ENCODE measurements at regions not wholly inside any gene's neighbourhood (a gene's known extent, or its start where the extent isn't known, plus 50 kb on each side); places are given as distances from the start of the nearest gene placed in this dataset.
A peak's percentile ranks its signal among the peaks of the same experiment; 100 is the strongest.
"Not testable (repeated sequence)": the region's sequence is repeated elsewhere in the genome, so short reads cannot be mapped to it uniquely, and the experiment has no call there.

DNA sequence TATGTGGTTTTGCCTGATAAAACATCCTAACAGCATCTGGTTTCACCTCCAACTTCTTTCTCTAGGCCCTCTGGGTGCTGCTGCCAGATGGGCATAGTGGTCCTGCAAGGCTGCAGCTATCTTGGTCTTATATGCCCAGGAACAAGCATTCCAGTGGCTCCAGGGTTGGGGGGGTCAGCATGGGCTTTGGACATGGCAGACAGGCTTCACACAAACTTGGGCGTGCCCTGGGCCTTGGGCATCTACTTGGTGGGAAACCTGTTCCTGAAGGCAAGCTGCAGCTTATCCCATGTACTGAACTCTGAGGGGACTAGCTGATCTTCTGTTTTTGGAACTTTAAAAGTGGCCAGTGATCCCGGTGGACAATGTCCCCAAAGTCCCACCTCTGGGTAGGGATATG lies 54.9 kb upstream of the ZNF678 start:
- no peak for DNase-seq

DNA sequence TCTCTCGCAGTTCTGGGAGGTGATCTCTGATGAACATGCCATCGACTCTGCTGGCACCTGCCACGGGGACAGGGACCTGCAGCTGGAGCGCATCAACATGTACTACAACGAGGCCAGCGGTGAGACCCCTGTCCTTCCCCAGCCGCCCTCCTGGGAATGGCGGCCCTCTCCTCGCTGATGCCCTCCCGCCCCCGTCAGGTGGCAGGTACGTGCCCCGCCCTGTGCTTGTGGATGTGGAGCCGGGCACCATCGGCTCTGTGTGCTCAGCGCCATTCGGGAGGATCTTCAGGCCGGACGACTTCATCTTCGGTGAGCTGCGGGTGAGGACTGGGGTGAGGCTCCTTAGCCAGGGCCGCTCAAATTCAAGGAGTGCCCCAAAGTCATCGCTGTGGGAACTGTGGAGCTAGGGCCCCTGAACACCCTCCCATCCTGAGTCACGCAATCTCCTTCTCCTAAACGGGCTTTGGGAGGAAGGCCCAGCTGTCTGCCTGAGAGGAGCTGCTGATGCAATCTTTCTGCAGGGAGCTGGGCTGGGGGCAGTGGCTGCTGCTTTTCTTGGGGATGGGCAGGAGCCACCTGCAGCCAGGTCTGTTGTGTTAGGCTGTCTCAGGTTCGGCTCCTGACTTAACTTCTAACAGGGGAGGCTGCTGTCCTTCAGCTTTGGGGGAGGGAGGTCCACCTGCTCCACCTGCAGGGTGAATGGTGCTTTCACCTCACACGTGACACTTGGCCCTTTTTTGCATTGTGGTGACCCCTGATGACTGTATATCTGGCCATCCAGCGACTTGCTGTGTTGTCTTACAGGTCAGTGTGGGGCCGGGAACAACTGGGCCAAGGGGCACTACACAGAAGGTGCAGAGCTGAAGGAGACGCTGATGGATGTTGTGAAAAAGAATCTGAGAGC lies 56.6 kb upstream of the ZNF678 start:
- DNase-seq: not testable (repeated sequence)

DNA sequence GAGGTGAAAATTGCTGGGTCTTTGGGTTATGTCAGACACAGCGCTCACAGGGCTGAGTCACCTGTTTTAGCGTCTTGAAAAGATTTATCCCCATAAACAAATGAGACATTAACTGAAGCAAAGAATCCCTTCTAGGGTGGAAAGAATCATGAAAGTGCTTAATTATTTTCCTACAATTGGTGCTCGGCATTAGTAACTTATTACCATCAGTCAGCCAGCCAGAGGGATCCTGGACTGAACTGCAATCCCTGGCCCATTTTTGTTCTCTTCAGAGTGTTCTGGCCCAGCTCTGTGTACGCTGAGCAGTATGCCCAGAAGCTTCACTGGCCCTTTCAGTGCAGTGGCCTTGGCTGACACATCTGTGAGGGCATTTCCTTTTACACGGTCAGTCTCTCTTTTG lies 67.3 kb upstream of the ZNF678 start:
- DNase-seq: not testable (repeated sequence)

DNA sequence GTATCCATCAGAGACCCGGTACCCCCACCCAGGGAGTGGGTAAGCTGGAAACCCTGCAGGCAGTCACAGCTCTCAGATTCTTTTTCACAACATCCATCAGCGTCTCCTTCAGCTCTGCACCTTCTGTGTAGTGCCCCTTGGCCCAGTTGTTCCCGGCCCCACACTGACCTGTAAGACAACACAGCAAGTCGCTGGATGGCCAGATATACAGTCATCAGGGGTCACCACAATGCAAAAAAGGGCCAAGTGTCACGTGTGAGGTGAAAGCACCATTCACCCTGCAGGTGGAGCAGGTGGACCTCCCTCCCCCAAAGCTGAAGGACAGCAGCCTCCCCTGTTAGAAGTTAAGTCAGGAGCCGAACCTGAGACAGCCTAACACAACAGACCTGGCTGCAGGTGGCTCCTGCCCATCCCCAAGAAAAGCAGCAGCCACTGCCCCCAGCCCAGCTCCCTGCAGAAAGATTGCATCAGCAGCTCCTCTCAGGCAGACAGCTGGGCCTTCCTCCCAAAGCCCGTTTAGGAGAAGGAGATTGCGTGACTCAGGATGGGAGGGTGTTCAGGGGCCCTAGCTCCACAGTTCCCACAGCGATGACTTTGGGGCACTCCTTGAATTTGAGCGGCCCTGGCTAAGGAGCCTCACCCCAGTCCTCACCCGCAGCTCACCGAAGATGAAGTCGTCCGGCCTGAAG lies 69.3 kb upstream of the ZNF678 start:
- not testable (repeated sequence) for DNase-seq

DNA sequence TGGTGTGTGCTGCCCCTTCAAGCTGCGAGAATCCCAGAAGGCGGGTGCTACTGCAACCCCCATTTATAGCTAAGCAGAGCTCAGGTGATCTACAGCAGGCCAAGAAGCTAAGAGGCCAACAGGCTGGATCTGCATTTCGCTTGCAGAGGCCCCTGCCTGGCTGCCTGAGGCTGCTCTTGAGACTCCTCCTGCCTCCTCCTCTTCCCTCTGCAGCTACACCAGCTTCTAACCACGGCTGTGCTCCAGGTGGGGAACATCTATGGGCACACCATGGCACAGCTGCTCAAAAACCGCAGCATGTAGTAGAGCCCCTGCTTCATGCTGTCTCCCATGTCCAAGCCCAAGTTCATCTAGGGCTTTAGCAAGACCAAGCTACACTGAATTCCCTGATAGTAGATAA lies 72.9 kb upstream of the ZNF678 start:
- DNase-seq: no peak

DNA sequence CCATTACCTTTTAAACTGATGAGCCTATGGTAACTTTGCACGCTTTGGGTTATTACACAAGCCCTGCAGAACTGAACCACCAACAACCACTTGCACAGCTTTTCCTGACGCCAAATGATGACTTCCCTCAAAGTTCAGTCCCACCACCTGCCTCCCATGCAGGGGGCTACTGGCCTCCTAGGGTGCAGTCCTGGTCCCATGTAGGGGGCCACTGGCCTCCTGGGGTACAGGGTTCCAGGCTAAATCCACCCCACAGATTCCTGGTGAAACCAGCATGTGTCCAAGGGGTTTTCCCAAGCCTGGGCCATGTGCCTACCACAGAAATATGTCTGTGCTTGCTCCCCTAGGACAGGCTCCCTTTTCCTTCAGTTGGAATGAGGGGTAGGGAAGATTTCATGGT lies 73.4 kb upstream of the ZNF678 start:
- DNase-seq: no peak

DNA sequence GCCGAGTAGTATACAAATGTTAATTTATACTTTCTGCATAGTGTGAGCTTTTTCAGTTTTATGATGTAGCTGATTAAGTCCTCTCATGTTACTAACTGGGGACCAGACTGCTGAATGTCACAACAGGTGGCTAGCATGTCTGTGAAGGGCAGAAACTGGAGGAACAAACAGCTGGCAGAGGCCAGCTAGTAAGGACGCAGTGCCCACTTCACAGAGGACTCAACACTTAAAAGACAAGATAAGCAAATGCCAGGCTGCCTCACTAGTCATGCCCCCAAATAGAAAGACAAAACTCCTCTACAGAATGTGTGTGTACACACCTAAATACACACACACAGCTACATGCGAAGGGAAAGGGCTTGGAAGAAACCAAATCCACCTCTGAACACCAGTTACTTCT lies 73.8 kb upstream of the ZNF678 start:
- DNase-seq: peak; percentile 20

DNA sequence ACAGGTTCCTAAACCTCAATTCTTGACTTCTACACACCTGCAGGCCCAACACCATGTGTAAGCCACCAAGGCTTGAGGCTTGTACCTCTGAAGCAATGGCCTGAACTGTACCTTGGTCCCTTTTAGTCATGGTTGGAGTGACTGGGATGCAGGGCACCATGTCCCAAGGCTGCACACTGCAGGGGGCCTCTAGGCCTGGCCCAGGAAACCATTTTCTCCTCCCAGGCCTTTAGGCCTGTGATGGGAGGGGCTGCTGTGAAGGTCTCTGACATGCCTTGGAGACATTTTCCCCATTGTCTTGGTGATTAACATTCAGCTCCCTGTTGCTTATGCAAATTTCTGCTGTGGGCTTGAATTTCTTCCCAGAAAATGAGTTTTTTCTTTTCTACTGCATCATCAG lies 75.8 kb upstream of the ZNF678 start:
- no peak for DNase-seq

DNA sequence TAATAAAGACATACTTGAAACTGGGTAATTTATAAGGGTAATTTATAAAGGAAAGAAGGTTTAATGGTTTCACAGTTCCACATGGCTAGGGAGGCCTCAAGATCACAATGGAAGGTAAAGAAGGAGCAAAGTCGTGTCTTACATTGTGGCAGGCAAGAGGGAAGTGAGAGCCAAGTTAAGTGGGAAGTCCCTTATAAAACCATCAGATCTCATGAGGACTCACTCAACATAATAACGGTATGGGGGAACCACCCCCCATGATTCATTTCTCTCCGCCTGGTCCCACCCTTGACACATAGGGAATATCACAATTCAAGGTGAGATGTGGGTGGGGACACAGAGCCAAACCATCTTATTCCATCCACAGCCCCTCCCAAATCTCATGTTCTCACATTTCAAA lies 76.8 kb upstream of the ZNF678 start:
- DNase-seq: no peak

DNA sequence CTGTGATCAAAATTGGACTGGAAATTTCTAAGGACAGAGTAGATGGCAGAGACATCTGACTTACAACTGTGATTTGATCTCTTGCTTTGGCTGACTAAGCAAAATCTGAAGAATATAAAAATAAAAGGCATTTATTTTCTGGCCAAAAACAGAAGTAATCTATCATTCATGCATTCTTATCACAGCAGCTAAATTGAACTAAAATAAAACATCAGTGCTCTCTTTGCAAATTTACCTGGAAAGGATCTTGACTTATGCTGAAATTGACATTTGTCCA lies 81.4 kb upstream of the ZNF678 start:
- no peak for DNase-seq

DNA sequence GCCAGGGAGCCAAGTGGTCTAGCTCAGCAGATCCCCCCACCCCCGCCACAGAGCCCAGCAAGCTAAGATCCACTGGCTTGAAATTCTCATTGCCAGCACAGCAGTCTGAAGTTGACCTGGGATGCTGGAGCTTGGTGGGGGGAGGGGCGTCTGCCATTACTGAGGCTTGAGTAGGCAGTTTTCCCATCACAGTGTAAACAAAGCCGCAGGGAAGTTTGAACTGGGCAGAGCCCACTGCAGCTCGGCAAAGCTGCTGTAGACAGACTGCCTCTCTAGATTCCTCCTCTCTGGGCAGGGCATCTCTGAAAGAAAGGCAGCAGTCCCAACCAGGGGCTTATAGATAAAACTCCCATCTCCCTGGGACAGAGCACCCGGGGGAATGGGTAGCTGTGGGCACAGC lies 89.3 kb upstream of the ZNF678 start:
- DNase-seq: not testable (repeated sequence)

DNA sequence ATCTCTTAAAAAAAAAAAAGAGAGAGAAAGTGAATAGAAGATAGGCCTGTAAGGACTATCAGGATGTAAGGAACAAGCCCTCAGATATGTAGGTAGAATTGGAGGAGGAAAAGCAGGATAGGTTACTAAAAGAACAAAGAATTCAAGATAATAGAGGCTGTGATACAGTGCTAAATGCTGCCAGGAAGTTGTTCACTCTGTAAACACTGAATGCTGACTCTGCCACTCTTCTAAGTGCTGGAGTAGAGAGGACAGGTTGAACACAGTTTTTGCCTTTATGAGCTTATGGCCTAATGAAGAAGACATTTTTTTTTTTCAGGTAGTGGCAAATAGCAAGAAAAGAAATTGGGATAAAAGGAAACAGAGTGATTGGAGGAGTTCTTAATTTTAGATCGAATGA lies 90.6 kb upstream of the ZNF678 start:
- no peak for DNase-seq

DNA sequence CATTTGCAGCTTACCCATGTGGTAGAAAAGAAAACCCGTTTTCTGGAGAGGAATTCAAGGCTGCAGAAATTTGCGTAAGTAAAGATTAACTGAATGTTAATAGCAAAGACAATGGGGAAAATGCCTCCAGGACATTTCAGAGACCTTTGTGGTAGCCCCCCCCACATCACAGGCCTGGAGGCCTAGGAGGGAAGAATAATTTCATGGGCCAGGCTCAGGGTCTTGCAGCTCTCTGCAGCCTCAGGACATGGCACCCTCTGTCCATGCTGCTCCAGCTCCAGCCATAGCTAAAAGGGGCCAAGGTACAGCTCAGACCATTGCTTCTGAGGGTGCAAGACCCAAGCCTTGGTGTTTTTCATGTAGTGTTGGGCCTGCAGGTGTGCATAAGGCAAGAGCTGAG lies 92.7 kb upstream of the ZNF678 start:
- no peak for DNase-seq

DNA sequence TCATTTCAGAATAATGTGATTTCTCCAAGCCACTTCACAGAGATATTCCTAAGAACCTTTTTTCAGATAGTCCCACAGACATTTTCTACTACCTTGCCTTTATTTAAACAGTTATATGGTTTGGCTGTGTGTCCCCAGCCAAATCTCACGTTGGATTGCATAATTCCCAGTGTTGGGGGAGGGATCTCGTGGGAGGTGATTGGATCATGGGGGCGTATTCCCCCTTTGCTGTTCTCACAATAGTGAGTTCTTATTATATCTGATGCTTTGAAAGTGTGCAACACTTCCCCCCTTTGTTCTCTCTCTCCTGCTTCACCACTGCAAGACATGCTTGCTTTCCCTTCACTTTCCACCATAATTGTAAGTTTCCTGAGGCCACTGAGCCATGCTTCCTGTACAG lies 93.6 kb upstream of the ZNF678 start:
- no peak for DNase-seq

DNA sequence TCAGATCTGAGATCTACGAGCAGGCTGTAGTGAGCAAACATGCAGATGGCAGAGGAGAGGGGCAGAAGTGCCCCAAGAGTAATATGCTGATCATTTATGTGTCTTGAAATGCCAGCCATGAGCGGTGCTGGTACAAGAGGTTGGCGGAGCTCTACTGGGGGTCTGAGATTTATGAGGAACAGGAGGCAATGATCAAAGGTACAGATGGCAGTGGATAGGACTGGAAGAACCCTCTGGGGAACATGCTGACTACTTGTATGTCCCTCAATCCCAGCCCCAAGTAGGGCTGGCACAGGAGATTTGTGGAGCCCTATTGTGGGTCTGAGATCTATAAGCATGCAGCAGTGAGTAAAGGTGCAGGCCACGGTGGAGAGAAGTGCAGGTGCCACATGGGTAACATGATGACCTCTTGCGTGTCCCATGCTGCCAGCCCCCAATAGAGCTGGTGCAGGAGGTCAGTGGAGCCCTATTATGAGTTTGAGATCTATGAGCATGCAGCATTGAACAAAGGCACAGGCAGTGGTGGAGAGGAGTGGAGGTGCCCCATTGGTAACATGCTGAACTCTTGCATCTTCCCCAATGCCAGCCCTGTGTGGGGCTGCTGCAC lies 97.2 kb upstream of the ZNF678 start:
- no peak for DNase-seq

DNA sequence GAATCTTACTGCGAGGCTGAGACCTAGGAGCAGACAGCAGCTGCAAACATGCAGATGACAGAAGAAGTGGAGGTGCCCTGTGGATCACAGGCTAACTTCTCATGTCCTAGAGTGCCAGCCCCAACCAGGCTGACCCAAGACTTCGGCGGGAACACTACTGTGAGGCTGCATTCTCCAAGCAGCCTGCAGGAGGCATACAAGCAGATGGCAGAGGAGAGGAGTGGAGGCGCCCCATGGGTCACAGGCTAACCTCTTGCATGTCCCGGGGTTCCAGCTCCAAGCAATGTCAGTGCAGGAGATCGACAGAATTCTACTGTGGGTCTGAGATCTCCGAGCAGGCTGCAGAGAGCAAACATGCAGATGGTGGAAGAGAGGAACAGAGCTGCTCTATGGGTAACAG lies 98.1 kb upstream of the ZNF678 start:
- DNase-seq: no peak

DNA sequence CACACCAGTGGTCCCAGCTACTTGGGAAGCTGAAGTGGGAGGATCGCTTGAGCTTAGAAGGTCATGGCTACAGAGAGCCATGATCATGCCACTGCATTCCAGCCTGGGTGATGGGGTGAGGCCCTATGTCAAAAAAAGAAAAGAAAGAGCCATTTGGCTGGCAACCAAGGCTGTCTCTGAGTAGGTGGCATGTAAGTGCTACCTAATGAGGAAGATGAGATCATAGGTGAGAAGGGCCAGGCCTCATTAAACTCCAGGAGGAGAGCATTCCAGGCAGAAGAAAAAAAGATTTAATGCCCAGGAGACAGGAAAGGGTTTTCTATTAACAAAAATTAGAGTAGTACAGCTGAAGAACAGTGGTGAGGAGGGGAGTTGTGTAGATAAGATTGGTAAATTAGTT lies 103.4 kb upstream of the ZNF678 start:
- DNase-seq: no peak

DNA sequence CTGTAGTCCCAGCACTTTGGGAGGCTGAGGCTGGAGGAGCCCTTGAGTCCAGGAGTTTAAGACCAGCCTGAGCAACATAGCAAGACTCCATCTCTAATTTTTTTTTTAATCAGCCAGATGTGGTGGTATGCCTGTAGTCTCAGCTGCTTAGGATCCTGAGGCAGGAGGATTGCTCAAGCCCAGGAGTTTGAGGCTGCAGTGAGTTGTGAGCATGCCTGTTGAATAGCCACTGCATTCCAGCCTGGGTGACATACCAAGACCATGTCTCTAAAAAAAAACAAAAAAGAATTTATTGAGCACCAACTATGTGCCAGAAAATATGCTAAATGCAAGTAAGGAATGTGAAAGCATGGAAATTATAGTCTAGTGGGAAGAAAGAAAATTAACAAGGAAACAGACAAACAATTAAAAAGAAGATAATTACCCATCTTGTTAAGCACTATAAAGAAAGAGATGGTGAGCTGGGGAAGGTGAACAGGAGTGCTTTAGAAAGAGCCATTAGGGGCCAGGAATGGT lies 104.0 kb upstream of the ZNF678 start:
- no peak for DNase-seq

DNA sequence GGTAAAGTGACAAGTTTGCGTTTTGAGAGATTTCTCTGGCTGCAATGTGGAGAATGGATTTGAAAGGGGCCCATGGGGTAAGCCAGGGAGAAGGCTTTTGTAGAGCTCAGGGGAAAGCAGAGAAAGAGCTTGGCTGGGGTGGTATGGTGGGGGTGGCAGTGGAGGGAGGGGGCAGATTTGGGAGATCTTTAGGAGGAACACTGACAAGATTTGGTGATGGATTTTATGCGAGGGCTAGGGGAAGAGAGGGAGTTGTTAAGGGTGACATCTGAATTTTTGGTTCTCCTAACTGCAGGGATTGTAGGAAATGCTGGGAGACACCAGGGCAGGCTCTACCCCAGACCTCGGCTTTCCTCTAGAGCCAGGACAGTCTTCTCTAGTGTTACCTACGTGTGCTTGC lies 108.7 kb upstream of the ZNF678 start:
- no peak for DNase-seq

DNA sequence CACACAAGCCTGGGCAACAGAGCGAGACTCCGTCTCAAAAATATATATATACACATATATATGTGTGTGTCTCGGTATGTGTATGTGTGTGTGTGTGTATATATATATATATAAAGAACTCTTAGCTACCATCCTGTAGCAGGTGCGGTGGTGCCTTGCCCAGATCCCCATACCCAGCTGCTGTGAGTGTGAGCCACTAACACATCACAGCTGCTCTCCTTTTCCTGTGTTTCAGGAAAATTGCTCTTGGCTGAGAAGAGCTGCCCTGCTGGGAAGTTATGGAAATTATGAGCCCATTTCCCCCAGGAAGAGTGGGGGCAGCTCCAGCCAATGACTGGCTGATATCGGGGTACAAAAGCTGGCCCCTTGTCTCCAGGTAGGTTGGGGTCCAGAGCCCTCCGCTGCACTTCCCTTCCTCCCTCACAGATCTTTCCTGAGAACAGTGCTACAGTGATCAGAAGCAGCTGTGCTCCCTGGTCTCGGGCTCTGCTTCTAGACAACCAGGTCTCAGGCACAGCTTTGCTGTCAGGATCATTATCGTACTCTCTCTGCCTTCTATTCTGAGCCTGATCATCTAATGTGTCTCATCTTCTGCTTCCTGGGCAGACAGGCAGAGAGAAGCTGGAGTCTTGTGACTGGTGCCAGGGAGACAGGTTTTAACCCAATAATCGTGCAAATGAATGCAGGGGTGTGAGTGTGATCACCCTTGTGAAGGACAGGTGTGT lies 109.6 kb upstream of the ZNF678 start:
- peak; percentile 29 for DNase-seq

DNA sequence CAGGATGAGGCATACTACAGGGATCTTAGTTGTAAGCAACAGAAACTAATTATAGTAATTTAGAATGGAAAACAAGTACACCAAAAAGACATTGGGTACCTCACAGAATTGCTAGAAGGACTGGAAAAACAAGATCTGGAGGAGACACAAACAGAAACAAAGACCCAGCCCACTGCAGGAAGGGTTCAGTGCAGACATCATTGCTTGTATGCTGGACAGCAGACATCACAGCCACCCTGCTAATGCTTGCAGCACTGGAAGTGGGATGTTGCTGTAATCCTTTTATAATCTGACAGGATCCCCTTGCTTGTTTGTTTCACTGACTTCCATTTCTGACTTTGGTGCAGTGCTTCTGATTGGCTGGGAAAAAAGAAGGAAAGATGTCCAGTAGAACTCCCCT lies 111.4 kb upstream of the ZNF678 start:
- DNase-seq: no peak

DNA sequence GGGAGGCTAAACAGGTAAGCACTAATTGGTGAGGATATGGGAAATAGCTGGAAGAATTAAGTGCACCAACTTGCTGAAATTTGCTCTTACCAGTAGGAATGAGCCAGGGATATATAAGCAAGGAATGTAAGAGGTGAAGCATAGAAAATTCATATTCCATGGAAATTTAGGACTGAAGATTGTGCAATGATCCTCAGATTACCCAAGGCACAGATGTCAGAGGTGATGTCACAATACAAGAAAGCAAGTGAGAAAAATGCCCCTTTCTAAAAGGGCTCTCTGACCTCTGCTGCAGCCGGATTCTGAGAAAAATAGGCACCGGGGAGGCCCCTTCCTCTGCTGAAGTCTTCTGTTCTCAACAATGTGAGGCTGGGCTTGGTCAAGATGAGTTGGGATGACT lies 112.3 kb upstream of the ZNF678 start:
- DNase-seq: no peak

DNA sequence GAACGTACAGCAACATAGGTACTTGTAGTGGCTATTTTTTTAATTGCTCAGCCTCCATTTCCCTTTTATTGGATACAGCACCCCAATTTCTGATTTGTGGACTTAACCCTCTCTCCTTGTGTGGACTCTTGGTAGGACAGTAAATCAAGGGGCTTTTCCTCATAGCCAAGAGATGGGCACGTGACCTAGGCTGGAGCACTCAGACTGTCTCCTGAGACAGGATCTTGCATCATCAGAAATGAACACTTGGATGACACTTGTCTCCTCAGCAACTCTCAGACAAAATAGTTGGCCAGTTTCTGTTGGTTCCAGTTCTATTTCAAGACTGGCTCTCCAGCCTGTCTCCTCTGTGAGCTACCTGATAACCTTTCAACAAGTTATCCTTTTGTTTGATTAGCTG lies 112.9 kb upstream of the ZNF678 start:
- DNase-seq: no peak

All from NCI-H1092 treated with DMSO at 0.1 percent for 48 hours (cell line).